A673 (cell line): ENCODE measurements at regions not wholly inside any gene's neighbourhood (a gene's known extent, or its start where the extent isn't known, plus 50 kb on each side); places are given as distances from the start of the nearest gene placed in this dataset.

Source experiments
- BruUV-seq: library from RNA; stranded (reverse); fragments of 400-500 nt; replicated peaks from 2 replicates; lab custom pipeline; 2021; lab: Mats Ljungman, UMichigan
- CTCF ChIA-PET: fragments of 300-600 bp; sonication (Branson Sonifier 250); formaldehyde crosslinking; loops from one replicate; lab custom pipeline; 2022; ENCODE audit warnings: antibody characterized with exemption; lab: Charles Lee
- POLR2A ChIA-PET: fragments of 300-600 bp; sonication (Branson Sonifier 250); formaldehyde crosslinking; loops from one replicate; lab custom pipeline; 2022; ENCODE audit warnings: antibody characterized with exemption; ENCODE audit not compliant: low non-redundant PET; lab: Charles Lee
- DNase-seq: peaks from one replicate; pipeline ENCODE4 v3.0.0-alpha.2; 2015; ENCODE audit warnings: low spot score
- H3K27ac ChIP-seq: fragments of 200-600 bp; sonication (generic); 2 replicates; pipeline ENCODE4 v1.5.1; 2016; ENCODE audit warnings: mixed run types, low read depth, mild to moderate bottlenecking, mixed read lengths, antibody characterized with exemption, low read length; ENCODE audit not compliant: poor library complexity, severe bottlenecking
- H3K27me3 ChIP-seq: fragments of 200-600 bp; sonication (generic); replicated peaks from 2 replicates; pipeline ENCODE4 v1.6.1; 2017; ENCODE audit warnings: mixed run types, low read depth, mild to moderate bottlenecking, mixed read lengths, antibody characterized with exemption, low read length; ENCODE audit not compliant: insufficient read depth, poor library complexity
- H3K36me3 ChIP-seq: fragments of 200-600 bp; sonication (generic); 2 replicates; pipeline ENCODE4 v1.6.1; 2016; ENCODE audit warnings: mixed run types, mild to moderate bottlenecking, mixed read lengths, antibody characterized with exemption, low read length; ENCODE audit not compliant: insufficient read depth, poor library complexity, severe bottlenecking
- H3K4me1 ChIP-seq: fragments of 200-600 bp; sonication (generic); 2 replicates; pipeline ENCODE4 v1.6.1; 2017; ENCODE audit warnings: mixed run types, mild to moderate bottlenecking, mixed read lengths, antibody characterized with exemption, low read length; ENCODE audit not compliant: insufficient read depth, poor library complexity, severe bottlenecking
- H3K4me3 ChIP-seq: fragments of 200-600 bp; sonication (generic); 2 replicates; pipeline ENCODE4 v1.5.1; 2016; ENCODE audit warnings: low read depth, mixed run types, mild to moderate bottlenecking, mixed read lengths, low read length; ENCODE audit not compliant: poor library complexity, severe bottlenecking
- H3K9me3 ChIP-seq: fragments of 200-600 bp; sonication (generic); 2 replicates; pipeline ENCODE4 v1.6.1; 2016; ENCODE audit warnings: mixed run types, low read depth, mild to moderate bottlenecking, mixed read lengths, antibody characterized with exemption, low read length; ENCODE audit not compliant: poor library complexity, severe bottlenecking
- EZH2 ChIP-seq: fragments of 200-600 bp; sonication (generic); IDR thresholded peaks from 2 replicates; pipeline ENCODE4 v1.6.1; 2017; ENCODE audit warnings: borderline replicate concordance, low read depth, mild to moderate bottlenecking, mixed read lengths, antibody characterized with exemption, low read length; ENCODE audit not compliant: poor library complexity, severe bottlenecking
- intact Hi-C: fragments of 100-400 bp; cut with micrococcal nuclease; formaldehyde crosslinking; loops from one replicate; pipeline ENCODE4 v1.10.0; 2022; ENCODE audit not compliant: unreplicated experiment
- TF ChIP-seq, protein P1 (sequence below): fragments of 300-800, 200-600 bp; sonication (generic); conservative IDR thresholded peaks from 2 replicates; pipeline ENCODE4 v1.5.1; 2017; ENCODE audit warnings: low read depth, mild to moderate bottlenecking, antibody characterized with exemption, low read length, moderate library complexity, mixed read lengths

DNA sequence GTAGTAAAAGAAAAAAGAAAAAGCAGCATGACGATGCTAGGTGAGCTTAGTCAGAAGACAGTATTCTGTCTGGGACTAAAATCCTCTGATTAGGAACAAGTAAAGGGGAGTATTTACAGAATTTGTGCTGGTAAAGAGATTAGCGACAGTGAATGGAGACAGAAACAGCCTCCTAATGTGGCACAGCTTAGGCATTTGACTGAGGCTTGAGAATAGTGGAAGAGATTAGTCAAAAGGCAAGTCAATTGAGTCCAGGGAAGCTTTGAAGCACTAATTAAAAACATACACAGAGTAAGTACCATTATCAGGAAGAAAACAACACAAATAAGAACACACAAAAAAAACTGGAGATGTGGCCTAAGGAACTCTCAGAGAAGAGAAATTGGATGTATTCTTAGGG lies 131.9 kb upstream of the CLEC14A start:
- no TSS peak for BruUV-seq

DNA sequence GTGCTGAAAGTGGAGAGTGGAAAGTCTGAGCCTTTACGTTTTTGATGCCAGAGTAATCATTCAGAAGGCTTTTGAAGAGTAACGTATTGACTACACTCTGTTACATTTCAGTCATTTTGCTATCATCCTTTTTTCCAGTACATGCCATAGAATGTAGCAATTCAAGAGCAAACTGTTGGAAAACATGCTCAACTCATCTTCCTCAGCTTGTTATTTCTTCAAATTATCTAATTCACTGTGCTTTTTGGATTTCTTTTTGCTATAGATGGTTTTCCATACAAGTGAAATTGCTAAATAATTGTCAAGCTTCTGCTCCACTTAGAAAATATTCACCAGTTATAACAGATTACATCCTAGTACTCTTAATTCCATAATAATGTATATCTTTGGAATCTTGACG lies 129.9 kb upstream of the CLEC14A start:
- H3K4me1 ChIP-seq: peaks cover 5% of the 10 kb centered on the region
- H3K4me3 ChIP-seq: no peak overlapping the region
- no peaks in the 10 kb centered on the region for H3K27me3 ChIP-seq
- CTCF ChIA-PET: no interaction called here
- no peak overlapping the region for H3K27ac ChIP-seq
- BruUV-seq: no TSS peak
- intact Hi-C loops: no loop called here
- no peaks in the 10 kb centered on the region for H3K36me3 ChIP-seq
- TF ChIP-seq EZH2: no peak
- TF ChIP-seq, protein P1, sequence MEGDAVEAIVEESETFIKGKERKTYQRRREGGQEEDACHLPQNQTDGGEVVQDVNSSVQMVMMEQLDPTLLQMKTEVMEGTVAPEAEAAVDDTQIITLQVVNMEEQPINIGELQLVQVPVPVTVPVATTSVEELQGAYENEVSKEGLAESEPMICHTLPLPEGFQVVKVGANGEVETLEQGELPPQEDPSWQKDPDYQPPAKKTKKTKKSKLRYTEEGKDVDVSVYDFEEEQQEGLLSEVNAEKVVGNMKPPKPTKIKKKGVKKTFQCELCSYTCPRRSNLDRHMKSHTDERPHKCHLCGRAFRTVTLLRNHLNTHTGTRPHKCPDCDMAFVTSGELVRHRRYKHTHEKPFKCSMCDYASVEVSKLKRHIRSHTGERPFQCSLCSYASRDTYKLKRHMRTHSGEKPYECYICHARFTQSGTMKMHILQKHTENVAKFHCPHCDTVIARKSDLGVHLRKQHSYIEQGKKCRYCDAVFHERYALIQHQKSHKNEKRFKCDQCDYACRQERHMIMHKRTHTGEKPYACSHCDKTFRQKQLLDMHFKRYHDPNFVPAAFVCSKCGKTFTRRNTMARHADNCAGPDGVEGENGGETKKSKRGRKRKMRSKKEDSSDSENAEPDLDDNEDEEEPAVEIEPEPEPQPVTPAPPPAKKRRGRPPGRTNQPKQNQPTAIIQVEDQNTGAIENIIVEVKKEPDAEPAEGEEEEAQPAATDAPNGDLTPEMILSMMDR: no peak
- POLR2A ChIA-PET: no interaction called here
- no peaks in the 10 kb centered on the region for H3K9me3 ChIP-seq
- DNase-seq: no peak

More for the DNA sequence above, 131.9 kb upstream of the CLEC14A start:
- Histone ChIP-seq H3K4me1 (peaks cover 5% of the 10 kb centered on the region), H3K4me3 (no peak overlapping the region), H3K27ac (no peak overlapping the region), H3K36me3 (no peaks in the 10 kb centered on the region), H3K9me3 (no peaks in the 10 kb centered on the region), H3K27me3 (no peaks in the 10 kb centered on the region)
- CTCF ChIA-PET: no interaction called here
- POLR2A ChIA-PET: no interaction called here
- TF ChIP-seq, protein P1: no peak
- no peak for DNase-seq
- intact Hi-C loops: no loop called here

DNA sequence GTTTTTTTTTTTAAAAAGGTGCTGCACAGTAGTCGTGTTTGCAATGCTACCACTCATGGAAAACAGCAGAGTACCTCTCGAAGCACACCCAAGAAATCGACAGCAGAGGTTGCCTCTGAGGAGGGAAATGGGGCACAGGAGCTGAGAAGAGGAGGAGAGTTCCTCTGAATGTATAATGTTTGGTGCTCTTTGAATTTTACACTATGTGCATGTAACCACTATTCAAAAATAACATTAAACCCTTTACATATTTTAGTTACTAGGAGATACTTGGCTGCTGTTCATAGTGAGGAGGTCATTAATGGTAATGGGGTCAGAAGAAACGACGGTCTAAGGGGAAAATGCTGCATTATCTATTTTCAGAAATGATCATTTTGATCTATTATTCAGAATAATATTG lies 129.4 kb upstream of the CLEC14A start:
- Histone ChIP-seq H3K36me3 (no peaks in the 10 kb centered on the region), H3K4me1 (peaks cover 5% of the 10 kb centered on the region), H3K9me3 (no peaks in the 10 kb centered on the region), H3K4me3 (no peak overlapping the region), H3K27ac (no peak overlapping the region), H3K27me3 (no peaks in the 10 kb centered on the region)
- BruUV-seq: no TSS peak
- POLR2A ChIA-PET: no interaction called here
- TF ChIP-seq EZH2: no peak
- TF ChIP-seq, protein P1: no peak
- DNase-seq: no peak
- intact Hi-C loops: no loop called here
- CTCF ChIA-PET: no interaction called here
